ENCODE measurements at regions not wholly inside any gene's neighbourhood (a gene's known extent, or its start where the extent isn't known, plus 50 kb on each side); places are given as distances from the start of the nearest gene placed in this dataset.

DNA sequence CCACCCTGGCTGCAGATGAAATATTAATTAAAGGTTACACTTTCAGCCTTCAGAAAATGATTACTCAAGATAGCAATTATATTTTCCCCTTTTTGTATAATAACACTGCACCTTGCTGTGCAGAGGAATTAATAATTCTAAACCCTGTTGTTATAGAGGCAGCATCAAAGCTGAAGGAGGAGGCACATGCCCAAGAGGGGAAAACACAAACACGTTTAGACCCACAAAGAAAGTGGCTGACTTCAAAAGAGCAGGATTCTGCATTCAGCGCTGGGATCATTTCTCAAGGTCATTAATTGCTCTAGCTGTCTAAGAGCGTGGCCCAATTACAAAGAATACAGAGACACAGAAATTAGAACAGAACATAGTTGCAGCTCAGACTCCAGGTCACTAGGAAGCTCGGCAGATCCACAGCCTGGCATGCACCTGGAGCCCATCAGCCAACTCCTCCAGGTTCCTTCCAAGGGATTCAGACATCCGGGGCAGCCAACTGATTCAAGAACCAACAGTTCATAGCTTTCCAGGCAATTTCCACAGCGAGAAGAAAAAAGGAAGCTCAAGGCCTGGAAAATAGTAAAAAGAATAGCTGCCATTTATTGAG lies 102.3 kb upstream of the ID2 start:
- DNase-seq, result no peak
- no peak overlapping the region for H3K27ac Mint-ChIP-seq
- H3K36me3 Mint-ChIP-seq (ENCODE audit: low read depth), result no peaks in the 10 kb centered on the region
- H3K4me1 Mint-ChIP-seq (ENCODE audit: low read depth), result peaks cover 9% of the 10 kb centered on the region
- H3K9me3 Mint-ChIP-seq, result no peaks in the 10 kb centered on the region
- H3K27me3 Mint-ChIP-seq (ENCODE audit: insufficient read depth), result peaks cover 14% of the 10 kb centered on the region
- no peak overlapping the region for H3K4me3 Mint-ChIP-seq
- TF ChIP-seq, protein P1, sequence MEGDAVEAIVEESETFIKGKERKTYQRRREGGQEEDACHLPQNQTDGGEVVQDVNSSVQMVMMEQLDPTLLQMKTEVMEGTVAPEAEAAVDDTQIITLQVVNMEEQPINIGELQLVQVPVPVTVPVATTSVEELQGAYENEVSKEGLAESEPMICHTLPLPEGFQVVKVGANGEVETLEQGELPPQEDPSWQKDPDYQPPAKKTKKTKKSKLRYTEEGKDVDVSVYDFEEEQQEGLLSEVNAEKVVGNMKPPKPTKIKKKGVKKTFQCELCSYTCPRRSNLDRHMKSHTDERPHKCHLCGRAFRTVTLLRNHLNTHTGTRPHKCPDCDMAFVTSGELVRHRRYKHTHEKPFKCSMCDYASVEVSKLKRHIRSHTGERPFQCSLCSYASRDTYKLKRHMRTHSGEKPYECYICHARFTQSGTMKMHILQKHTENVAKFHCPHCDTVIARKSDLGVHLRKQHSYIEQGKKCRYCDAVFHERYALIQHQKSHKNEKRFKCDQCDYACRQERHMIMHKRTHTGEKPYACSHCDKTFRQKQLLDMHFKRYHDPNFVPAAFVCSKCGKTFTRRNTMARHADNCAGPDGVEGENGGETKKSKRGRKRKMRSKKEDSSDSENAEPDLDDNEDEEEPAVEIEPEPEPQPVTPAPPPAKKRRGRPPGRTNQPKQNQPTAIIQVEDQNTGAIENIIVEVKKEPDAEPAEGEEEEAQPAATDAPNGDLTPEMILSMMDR (IDR thresholded peaks at IDR 0.05), result no peak

DNA sequence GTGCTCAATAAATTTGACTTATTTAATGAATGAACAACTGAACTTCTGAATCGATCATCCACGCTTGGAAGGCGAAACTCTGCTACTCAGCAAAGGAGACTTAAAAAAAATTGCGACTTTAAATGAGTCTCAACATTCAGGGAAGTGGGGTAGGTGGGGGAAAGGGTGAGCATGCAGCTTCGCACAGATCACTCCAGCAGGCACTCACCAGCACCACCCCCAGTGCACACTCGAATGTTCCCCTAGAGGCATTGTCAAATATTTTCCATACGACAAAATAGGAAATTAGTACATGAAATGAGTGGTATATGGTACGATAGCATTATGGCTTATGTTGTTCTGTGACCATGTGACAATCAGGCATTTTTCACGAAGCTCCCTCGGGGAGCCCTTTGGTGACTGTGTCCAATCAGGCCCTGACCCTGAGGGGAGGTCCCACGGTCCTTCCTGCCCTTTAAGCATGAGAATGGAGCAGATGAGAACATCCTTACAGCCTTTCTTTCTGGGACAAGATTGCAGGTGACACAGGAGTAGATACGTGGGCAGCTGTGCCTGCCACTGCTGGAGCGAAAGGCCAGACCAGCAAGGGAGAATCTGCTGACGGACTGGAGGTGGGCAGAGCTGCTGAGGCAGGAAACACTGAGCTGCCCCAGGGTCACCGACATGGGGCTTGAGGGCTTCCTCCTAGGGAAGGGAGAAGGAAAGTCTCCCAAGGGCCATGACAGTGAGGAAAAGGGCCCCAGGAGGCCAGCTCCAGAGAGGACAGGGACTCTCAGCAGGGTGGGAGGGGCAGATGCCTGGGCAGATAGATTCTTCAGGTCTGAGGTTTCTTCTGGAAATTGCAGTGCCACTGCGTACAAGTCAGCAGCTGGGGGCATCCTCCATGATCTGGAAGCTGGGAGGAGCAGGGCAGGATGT lies 101.3 kb upstream of the ID2 start:
- Mint-ChIP-seq H3K27ac (no peak overlapping the region), H3K27me3 (ENCODE audit: insufficient read depth) (peaks cover 8% of the 10 kb centered on the region), H3K36me3 (ENCODE audit: low read depth) (no peaks in the 10 kb centered on the region), H3K4me3 (no peak overlapping the region), H3K9me3 (no peaks in the 10 kb centered on the region), H3K4me1 (ENCODE audit: low read depth) (no peaks in the 10 kb centered on the region)
- TF ChIP-seq, protein P1 (IDR thresholded peaks at IDR 0.05), result no peak
- no peak for DNase-seq

DNA sequence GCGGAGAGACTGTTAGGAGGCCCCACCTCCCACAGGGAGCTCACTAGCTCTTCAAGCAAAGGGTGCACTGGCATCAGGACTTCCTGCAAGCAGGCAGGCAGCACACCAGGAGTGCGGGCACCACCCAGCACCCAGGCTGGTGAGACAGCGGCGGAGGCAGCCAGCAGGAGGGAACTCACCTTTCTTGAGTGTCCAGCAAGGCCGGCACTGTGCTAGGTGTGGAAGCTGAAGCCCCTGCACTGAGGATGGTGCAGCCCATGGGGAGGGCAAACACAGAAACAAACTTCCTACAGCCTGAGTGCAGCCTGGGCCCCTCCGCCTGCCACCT lies 100.7 kb upstream of the ID2 start:
- Mint-ChIP-seq H3K27ac (no peak overlapping the region), H3K27me3 (ENCODE audit: insufficient read depth) (peaks cover 11% of the 10 kb centered on the region), H3K4me3 (no peak overlapping the region), H3K4me1 (ENCODE audit: low read depth) (no peaks in the 10 kb centered on the region), H3K36me3 (ENCODE audit: low read depth) (no peaks in the 10 kb centered on the region), H3K9me3 (no peaks in the 10 kb centered on the region)
- DNase-seq, result no peak
- TF ChIP-seq, protein P1 (IDR thresholded peaks at IDR 0.05), result no peak

DNA sequence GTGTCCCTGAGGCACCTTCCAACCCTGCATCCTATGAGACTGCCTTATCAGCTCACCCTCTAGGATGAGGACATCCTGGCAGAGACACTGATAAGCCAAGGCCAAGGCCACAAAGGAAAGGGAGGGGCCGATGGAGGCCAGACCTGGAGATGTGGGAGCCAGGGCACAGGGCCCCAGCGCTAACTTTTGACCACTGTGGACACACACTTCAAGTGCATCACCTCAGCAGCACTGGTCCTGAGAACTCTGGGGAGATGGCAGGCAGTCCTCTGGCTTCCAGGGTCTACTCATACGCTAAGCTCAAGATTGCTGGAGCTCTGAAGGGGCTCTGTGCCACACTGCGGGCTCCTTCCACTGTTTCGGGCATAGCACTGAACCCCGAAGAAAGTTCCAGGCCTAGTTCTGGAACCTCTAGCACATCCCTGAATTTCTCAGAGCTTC lies 100.2 kb upstream of the ID2 start:
- Mint-ChIP-seq H3K36me3 (ENCODE audit: low read depth) (no peaks in the 10 kb centered on the region), H3K9me3 (no peaks in the 10 kb centered on the region), H3K27ac (no peak overlapping the region), H3K4me1 (ENCODE audit: low read depth) (no peaks in the 10 kb centered on the region), H3K27me3 (ENCODE audit: insufficient read depth) (peaks cover 10% of the 10 kb centered on the region), H3K4me3 (no peak overlapping the region)
- DNase-seq, result no peak
- TF ChIP-seq, protein P1 (IDR thresholded peaks at IDR 0.05), result no peak

DNA sequence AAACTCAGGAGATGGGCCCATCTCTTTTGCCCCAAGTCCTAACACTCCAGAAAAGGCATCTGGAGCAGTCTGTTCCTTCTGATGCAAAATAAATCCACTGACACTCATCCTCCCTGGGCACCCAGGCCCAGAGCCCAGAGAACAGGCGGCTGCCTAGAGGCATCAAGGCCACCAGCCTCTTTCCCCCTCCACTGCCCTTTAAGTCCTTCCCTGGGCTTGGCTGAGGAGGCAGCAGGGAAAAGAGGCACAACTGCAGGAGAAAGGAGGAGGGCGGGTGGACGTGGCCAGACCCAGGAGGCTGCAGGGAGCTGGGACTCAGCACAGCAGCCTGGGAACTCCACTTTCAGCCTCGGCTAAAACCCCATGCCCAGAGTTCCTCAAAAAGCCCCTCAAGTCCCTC lies 99.7 kb upstream of the ID2 start:
- H3K27ac Mint-ChIP-seq, result no peak overlapping the region
- TF ChIP-seq, protein P1 (IDR thresholded peaks at IDR 0.05), result no peak
- peaks cover 10% of the 10 kb centered on the region for H3K27me3 Mint-ChIP-seq (ENCODE audit: insufficient read depth)
- H3K4me3 Mint-ChIP-seq, result no peak overlapping the region
- no peaks in the 10 kb centered on the region for H3K36me3 Mint-ChIP-seq (ENCODE audit: low read depth)
- H3K9me3 Mint-ChIP-seq, result no peaks in the 10 kb centered on the region
- no peaks in the 10 kb centered on the region for H3K4me1 Mint-ChIP-seq (ENCODE audit: low read depth)
- no peak for DNase-seq

Data from HFFc6 (cell line).